Tibial artery (tissue), 4 donors: ENCODE measurements at regions not wholly inside any gene's neighbourhood (a gene's known extent, or its start where the extent isn't known, plus 50 kb on each side); places are given as distances from the start of the nearest gene placed in this dataset.

Experiments used
- DNase-seq, 2 donors: peaks; one replicate each; pipeline ENCODE4 v3.0.0-alpha.2; 2019
- H3K27ac ChIP-seq, 2 donors: fragments of 200-600 bp; sonication (generic) in 1 of 2; 1 replicate in 1 of 2; 2 replicates in 1 of 2; pipeline ENCODE4 v1.5.1; 2018 to 2019; ENCODE audit warnings: mild to moderate bottlenecking in 1 of 2
- H3K27me3 ChIP-seq, 2 donors: fragments of 200-600 bp; sonication (generic) in 1 of 2; one replicate each; pipeline versions ENCODE4 v1.5.1 to v1.6.0; 2016 to 2019
- H3K36me3 ChIP-seq, 3 donors: fragments of 200-600 bp; sonication (generic) in 2 of 3; one replicate each; pipeline ENCODE4 v1.5.1; 2016 to 2019; ENCODE audit warnings: mild to moderate bottlenecking in 2 of 3
- H3K4me1 ChIP-seq, 4 donors: fragments of 200-600 bp; sonication (generic) in 2 of 4; 1 replicate in 3 of 4; 2 replicates in 1 of 4; pipeline ENCODE4 v1.5.1; 2016 to 2019
- H3K4me3 ChIP-seq, 2 donors: fragments of 200-600 bp; sonication (generic) in 1 of 2; 1 replicate in 1 of 2; 2 replicates in 1 of 2; pipeline ENCODE4 v1.5.1; 2018 to 2019; ENCODE audit warnings: mild to moderate bottlenecking in 2 of 2
- H3K9me3 ChIP-seq, 3 donors: fragments of 200-600 bp; sonication (generic) in 1 of 3; one replicate each; pipeline ENCODE4 v1.5.1; 2016 to 2019
- CTCF ChIP-seq, 2 experiments: fragments of 200-600 bp in 1 of 2; fragments of 450-650 bp in 1 of 2; IDR thresholded peaks; one replicate each; pipeline ENCODE4 v1.5.1; 2017 to 2019; ENCODE audit warnings: antibody characterized with exemption in 2 of 2, mild to moderate bottlenecking in 1 of 2, moderate library complexity in 1 of 2
- intact Hi-C: fragments of 100-400 bp; cut with DNase I; formaldehyde crosslinking; loops from one replicate; pipeline ENCODE4 v1.15.0; 2023; ENCODE audit warnings: low total_unique reads

DNA sequence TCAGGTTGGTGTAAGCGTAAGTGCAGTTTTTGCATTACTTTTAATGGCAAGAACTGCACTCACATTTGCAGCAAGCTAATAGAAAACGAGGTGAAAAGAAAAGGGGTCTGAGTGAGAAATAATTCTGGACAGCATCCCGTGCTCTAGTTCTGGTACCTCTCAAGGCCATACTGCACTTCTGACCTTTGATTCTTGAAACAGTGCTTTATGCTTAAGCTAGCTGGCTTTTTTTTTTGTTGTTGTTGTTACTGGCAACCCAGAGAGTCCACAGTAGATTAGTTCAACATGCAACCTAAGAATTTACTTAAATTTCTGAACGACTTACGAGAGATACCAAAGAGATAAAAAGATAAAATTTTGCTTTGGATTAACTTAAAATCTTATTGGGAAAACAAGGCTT is 75.2 kb upstream of the PRKD1 start:
- intact Hi-C loops = loop anchor here (2.0 kb wide), 1 partner anchor 450 kb away; no protein-coding TSS in a partner anchor
- DNase-seq = no peak
- no peaks in the 10 kb centered on the region for H3K36me3 ChIP-seq
- H3K4me3 ChIP-seq = no peak overlapping the region
- no peaks in the 10 kb centered on the region for H3K4me1 ChIP-seq
- H3K27me3 ChIP-seq = no peaks in the 10 kb centered on the region
- TF ChIP-seq CTCF (IDR thresholded peaks at IDR 0.05) = no peak
- H3K27ac ChIP-seq = no peak overlapping the region
- H3K9me3 ChIP-seq = no peaks in the 10 kb centered on the region

DNA sequence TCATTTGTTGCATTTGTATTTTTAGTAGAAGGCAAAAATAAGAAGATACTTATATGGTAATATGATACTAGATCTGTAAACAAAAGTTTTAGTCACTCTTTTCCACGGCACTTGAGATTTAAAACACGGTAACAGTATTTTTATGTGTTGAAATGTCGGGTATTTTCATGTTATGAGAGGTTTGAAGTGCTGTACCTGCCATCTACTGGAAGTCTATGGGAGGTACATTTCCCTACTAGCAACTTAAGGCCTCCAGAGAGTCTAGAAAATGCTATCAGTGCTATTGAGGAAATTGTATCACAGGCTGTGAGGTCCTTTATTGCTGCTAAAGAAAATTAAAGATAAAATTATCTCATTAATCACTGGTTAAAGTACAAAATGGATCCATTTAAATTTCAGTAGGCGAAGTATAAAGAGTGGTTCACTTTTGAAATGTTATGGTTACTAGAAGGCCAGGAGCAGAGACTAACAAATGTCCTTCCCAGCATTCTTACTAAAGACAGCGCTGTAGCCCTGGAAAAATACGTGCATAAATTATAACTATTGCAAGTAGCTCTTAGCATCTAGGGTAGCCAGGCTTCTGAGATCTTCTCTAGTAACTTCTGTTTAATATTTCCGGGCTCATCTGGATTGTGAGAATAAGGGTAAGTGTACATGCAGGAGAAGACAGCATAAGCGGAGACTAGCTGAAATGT is 77.6 kb upstream of the PRKD1 start:
- Histone ChIP-seq H3K27me3 (no peaks in the 10 kb centered on the region), H3K9me3 (no peaks in the 10 kb centered on the region), H3K4me1 (no peaks in the 10 kb centered on the region), H3K36me3 (no peaks in the 10 kb centered on the region), H3K4me3 (no peak overlapping the region), H3K27ac (no peak overlapping the region)
- peak; percentile 81 to 84 for TF ChIP-seq CTCF (IDR thresholded peaks at IDR 0.05)
- intact Hi-C loops = no loop called here
- DNase-seq = no peak

DNA sequence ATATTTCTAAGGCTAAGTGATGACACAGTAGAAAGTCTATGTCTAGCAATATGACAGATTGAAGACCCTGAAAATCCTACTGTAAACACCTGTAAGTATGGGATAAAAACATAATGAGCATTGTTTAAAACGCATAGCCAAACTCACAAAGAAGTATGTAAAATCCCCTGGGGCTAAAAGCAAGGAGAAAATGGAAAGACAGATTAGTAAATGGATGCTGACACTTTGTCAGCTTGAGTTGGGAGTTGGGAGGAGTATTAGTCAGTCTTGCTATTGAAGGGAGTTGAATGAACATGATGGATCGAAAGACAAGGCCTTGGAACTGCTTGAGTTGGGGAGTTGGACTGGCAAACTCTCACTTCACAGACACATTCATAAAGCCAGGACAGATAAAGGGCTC is 79.0 kb upstream of the PRKD1 start:
- no peak overlapping the region for H3K4me3 ChIP-seq
- TF ChIP-seq CTCF (IDR thresholded peaks at IDR 0.05) = no peak
- intact Hi-C loops = no loop called here
- H3K27ac ChIP-seq = no peak overlapping the region
- no peaks in the 10 kb centered on the region for H3K36me3 ChIP-seq
- no peaks in the 10 kb centered on the region for H3K9me3 ChIP-seq
- H3K4me1 ChIP-seq = no peaks in the 10 kb centered on the region
- no peak for DNase-seq
- no peaks in the 10 kb centered on the region for H3K27me3 ChIP-seq

DNA sequence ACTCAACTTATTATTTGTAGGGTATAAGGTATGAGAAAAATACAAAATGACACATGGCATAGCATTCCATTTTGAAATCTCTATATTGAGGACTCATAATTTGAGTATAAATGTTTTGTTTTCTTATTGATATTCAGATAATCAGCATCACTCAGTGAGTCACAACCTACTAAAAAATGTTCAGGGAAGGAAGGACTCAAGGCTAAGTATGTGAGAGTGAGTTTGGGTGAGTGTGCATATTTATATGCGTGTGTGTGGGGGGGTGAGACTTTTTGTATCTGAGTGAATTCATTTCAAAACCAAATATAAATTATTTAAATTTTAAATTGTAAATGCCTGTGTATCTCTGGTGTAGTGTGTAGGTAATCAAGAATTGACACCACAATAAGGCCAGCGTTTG is 87.8 kb upstream of the PRKD1 start:
- no peaks in the 10 kb centered on the region for H3K27me3 ChIP-seq
- no peaks in the 10 kb centered on the region for H3K4me1 ChIP-seq
- intact Hi-C loops = no loop called here
- H3K9me3 ChIP-seq = no peaks in the 10 kb centered on the region
- TF ChIP-seq CTCF (IDR thresholded peaks at IDR 0.05) = no peak
- H3K4me3 ChIP-seq = no peak overlapping the region
- no peaks in the 10 kb centered on the region for H3K36me3 ChIP-seq
- H3K27ac ChIP-seq = no peak overlapping the region
- no peak for DNase-seq

GRCh38 chr14:30016002-30016401 is 88.4 kb upstream of the PRKD1 start:
- Histone ChIP-seq H3K36me3 (no peaks in the 10 kb centered on the region), H3K9me3 (no peaks in the 10 kb centered on the region), H3K27me3 (no peaks in the 10 kb centered on the region), H3K4me1 (no peaks in the 10 kb centered on the region), H3K4me3 (no peak overlapping the region), H3K27ac (no peak overlapping the region)
- TF ChIP-seq CTCF (IDR thresholded peaks at IDR 0.05) = no peak
- intact Hi-C loops = no loop called here
- no peak for DNase-seq
